HUES48 (cell line): ENCODE measurements at regions not wholly inside any gene's neighbourhood (a gene's known extent, or its start where the extent isn't known, plus 50 kb on each side); places are given as distances from the start of the nearest gene placed in this dataset.
"Not testable (repeated sequence)": the region's sequence is repeated elsewhere in the genome, so short reads cannot be mapped to it uniquely, and the experiment has no call there.

ENCODE experiments used
- H3K27ac ChIP-seq: one replicate; pipeline ENCODE4 v1.7.0; 2013; ENCODE audit warnings: low read depth, low read length, inconsistent platforms
- H3K27me3 ChIP-seq: 2 replicates; pipeline ENCODE4 v1.6.1; 2013; ENCODE audit warnings: mild to moderate bottlenecking, low read length; ENCODE audit not compliant: control insufficient read depth, insufficient read depth
- H3K36me3 ChIP-seq: 2 replicates; pipeline ENCODE4 v1.6.1; 2013; ENCODE audit warnings: low read length; ENCODE audit not compliant: control insufficient read depth, insufficient read depth
- H3K4me1 ChIP-seq: 2 replicates; pipeline ENCODE4 v1.6.1; 2013; ENCODE audit warnings: mild to moderate bottlenecking, low read length; ENCODE audit not compliant: control insufficient read depth, insufficient read depth
- H3K4me3 ChIP-seq: 2 replicates; pipeline ENCODE4 v1.5.1; 2013; ENCODE audit warnings: mild to moderate bottlenecking, low read depth, low read length
- H3K9ac ChIP-seq: 2 replicates; pipeline ENCODE4 v1.6.1; 2013; ENCODE audit warnings: mild to moderate bottlenecking, low read depth, low read length, moderate library complexity
- H3K9me3 ChIP-seq: 2 replicates; pipeline ENCODE4 v1.6.1; 2013; ENCODE audit warnings: low read length; ENCODE audit not compliant: control insufficient read depth, insufficient read depth

DNA sequence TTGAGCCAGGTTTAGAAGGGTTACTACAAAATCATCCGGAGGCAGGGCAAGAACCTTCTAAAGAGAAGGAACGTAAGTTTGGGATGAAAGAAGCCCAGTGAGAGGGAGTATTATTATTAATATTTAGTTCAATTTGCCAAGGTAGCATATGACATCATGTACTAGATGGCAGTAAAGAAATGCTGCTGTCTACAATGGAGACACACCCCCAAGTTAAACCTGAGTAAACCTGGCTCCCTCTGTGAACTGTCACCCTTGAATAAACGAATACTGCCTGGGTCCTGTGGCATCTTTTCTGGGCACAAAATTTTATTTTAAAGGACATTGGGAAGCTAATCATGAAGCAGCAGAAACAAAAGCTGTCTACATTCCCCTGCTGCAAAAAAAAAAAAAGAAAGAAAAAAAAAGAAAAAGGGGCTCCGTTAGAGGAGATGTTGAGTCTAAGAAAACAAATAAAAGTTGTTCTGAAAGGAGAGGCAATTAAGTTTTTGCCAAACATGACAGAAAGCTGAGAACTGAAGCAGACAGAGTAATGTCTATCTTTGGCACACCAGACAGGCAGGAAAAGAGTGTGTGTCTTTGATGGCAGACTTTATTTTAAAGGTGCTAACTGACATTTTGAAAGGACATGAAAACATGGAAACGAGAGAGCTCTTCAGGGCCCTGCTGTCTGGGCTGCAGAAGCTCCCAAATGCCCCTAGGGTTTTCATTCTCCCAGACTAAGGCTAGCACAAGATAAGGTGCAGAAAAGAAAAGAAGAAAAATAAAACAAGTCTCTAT lies 557.7 kb upstream of the CHAC2 start:
- no peaks in the 10 kb centered on the region for H3K27me3 ChIP-seq
- no peak overlapping the region for H3K4me3 ChIP-seq
- no peak overlapping the region for H3K9ac ChIP-seq
- H3K4me1 ChIP-seq, result no peaks in the 10 kb centered on the region
- H3K27ac ChIP-seq, result no peak overlapping the region
- no peaks in the 10 kb centered on the region for H3K36me3 ChIP-seq
- H3K9me3 ChIP-seq, result 0 out of 2 replicates have a peak, but pooled peaks cover 3% of the 10 kb centered on the region

DNA sequence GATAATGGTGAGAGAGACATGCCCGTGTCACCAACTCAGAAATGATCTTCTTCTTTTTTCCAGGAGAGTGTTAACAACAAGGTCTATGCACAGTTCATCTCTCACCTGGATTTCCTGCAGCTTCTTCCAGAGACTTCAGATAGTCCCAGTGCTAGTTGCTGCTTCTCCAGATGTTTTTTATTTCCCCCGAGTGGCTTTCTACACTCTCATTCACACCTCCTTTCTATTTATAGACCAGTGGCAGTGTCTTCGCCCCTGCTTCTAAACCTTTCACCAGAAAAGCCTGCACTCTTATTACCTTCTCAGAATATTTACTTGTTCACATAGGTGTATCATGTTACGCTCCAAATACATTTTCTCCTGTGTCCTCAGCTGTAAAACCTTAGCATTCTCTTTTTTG lies 558.8 kb upstream of the CHAC2 start:
- no peaks in the 10 kb centered on the region for H3K36me3 ChIP-seq
- no peak overlapping the region for H3K4me3 ChIP-seq
- H3K27me3 ChIP-seq, result no peaks in the 10 kb centered on the region
- H3K9me3 ChIP-seq, result 0 out of 2 replicates have a peak, but pooled peaks cover 3% of the 10 kb centered on the region
- no peak overlapping the region for H3K9ac ChIP-seq
- H3K4me1 ChIP-seq, result no peaks in the 10 kb centered on the region
- H3K27ac ChIP-seq, result no peak overlapping the region

DNA sequence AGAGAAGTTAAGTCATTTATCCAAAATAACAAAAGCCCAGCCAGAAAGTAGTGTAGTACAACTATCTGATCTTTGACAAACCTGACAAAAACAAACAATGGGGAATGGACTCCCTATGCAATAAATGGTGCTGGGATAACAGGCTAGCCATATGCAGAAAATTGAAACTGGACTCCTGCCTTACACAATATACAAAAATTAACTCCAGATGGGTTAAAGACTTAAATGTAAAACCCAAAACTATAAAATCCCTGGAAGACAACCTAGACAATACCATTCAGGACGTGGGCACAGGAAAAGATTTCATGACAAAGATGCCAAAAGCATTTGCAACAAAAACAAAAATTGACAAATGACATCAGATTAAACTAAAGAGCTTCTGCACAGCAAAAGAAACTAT lies 561.4 kb upstream of the CHAC2 start:
- not testable (repeated sequence) for H3K27ac ChIP-seq, H3K9me3 ChIP-seq, H3K27me3 ChIP-seq, H3K4me1 ChIP-seq, H3K36me3 ChIP-seq, H3K9ac ChIP-seq, H3K4me3 ChIP-seq

DNA sequence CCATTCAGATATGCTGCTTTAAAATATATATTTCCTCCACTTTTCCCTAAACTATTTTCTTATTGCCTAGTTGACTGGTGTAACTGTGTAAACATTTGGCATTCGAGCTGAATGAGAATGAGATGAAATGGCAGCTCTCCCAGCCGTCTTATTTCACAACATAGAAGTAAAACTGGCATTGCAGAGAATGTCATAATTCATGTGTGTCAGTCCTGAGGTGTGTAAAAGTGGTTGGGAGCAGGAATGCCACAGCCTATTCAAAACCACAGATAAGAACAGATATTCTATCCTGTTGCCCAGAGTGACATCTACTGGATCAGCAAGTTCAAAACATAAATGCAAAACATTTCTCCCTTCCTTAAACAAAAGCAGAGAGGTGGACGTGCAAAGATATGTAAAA lies 565.5 kb upstream of the CHAC2 start:
- no peaks in the 10 kb centered on the region for H3K9me3 ChIP-seq
- no peak overlapping the region for H3K9ac ChIP-seq
- no peaks in the 10 kb centered on the region for H3K27me3 ChIP-seq
- H3K4me1 ChIP-seq, result no peaks in the 10 kb centered on the region
- H3K4me3 ChIP-seq, result no peak overlapping the region
- H3K36me3 ChIP-seq, result no peaks in the 10 kb centered on the region
- H3K27ac ChIP-seq, result no peak overlapping the region

DNA sequence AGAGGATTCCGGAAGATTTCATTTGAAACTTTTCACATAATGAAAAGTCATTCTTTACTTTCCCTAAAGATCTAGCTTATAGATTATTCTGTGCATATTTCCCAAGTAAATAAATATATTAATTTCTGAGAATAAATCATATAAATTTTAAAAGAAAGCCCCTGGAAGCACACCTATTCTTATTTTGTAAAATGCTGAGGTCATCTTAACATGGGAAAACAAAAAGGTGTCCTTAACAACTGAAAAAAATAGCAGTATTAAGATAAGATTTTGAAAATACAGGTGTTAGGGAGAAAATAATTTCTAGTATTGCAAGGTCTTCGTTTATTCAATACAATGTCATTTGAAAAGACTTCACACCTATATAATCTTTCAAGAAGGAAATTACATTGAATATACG lies 567.5 kb upstream of the CHAC2 start:
- Histone ChIP-seq H3K27me3 (no peaks in the 10 kb centered on the region), H3K9ac (no peak overlapping the region), H3K4me3 (no peak overlapping the region), H3K4me1 (no peaks in the 10 kb centered on the region), H3K36me3 (no peaks in the 10 kb centered on the region), H3K9me3 (no peaks in the 10 kb centered on the region), H3K27ac (no peak overlapping the region)

DNA sequence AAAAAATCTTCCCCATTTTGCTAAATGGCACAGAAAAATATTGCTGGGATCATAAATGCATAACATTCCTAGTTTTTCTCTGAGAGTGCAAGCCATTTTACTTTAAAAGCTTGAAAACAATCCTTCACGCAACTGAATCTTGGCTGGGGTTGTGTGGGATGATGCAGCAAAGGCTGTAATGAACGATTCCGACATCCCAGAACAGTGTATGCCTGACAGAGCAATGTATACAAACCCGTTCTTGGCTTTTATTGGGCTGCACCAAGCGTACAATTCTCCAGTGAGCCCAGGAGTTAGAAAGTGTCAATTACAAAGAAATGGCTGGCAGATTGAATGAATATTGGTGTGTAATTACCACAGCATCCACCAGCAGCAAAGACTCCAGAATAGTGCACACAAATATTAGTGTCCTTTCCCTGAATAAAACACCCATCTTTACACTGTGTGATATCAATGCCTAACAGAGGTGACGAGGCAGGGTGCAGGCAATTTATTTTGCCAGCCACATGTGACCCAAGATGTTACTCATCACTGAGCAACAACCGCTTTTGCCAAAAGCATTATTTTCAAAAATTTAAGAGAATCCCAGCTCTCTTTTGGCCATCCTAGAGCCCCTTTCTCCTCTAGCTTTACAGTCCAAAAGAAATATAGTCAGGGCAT lies 578.6 kb upstream of the CHAC2 start:
- H3K9ac ChIP-seq, result no peak overlapping the region
- no peaks in the 10 kb centered on the region for H3K4me1 ChIP-seq
- no peaks in the 10 kb centered on the region for H3K36me3 ChIP-seq
- H3K9me3 ChIP-seq, result no peaks in the 10 kb centered on the region
- no peak overlapping the region for H3K27ac ChIP-seq
- H3K27me3 ChIP-seq, result no peaks in the 10 kb centered on the region
- no peak overlapping the region for H3K4me3 ChIP-seq

DNA sequence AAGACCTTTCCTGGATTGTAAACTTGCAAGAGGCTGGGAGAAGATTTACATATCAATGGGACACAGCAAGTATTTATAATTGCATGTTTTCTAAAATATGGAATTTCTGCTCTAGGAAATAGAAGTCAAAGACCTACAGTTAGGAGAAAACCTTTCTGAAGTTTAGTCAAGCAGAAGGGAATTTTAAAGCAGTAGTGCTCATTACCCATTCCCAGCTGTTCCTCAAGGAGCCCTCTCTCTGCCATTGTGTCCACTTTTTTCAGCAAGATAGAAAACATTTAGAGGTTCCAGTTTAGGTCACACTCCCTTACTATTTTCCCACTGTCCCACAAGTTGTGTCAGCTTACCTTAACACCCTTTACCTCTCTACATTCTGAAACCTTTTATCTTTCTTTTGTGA lies 584.0 kb upstream of the CHAC2 start:
- no peak overlapping the region for H3K9ac ChIP-seq
- peaks cover 13% of the 10 kb centered on the region for H3K4me1 ChIP-seq
- H3K36me3 ChIP-seq, result no peaks in the 10 kb centered on the region
- H3K27ac ChIP-seq, result no peak overlapping the region
- no peak overlapping the region for H3K4me3 ChIP-seq
- H3K9me3 ChIP-seq, result no peaks in the 10 kb centered on the region
- no peaks in the 10 kb centered on the region for H3K27me3 ChIP-seq

DNA sequence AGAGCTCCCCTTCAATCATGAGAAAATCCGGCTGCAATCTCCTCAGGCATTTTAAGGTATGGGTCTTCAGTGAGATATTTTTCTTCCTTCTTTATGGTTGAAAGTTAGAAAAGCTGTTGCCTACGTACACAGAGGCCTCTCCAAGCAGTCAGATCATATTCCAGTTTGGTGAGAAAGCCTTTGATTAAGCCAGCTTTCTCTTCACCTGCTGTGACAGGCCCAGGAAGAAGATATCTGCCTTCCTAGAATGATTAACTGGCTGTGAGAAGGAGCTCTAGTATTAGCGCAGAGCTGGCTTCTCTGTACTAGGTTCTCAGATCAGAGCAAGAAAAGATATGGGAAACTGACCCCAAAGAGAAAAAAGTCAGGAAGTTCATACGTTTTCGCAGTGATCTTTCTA lies 585.0 kb upstream of the CHAC2 start:
- Histone ChIP-seq H3K4me3 (no peak overlapping the region), H3K9ac (no peak overlapping the region)

DNA sequence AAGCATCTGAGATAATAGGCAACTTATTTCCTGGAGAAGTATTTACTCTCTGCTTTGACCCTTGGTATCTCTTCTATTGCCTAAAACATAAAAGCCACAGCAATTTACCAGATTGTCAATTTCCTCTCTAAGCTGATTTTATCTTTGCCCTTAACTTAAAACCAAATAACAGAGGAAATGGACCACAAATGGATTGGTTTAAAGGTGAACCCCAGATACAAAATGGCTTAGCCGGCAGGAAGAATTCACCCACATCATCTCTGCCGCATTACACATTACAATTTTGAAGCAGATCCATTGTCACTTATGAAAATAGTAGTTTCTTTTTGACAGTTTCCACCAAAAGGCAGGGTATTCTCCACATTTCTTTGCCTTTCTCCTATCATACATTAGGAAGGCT lies 585.8 kb upstream of the CHAC2 start:
- peaks cover 13% of the 10 kb centered on the region for H3K4me1 ChIP-seq
- H3K36me3 ChIP-seq, result no peaks in the 10 kb centered on the region
- H3K4me3 ChIP-seq, result no peak overlapping the region
- no peaks in the 10 kb centered on the region for H3K27me3 ChIP-seq
- no peaks in the 10 kb centered on the region for H3K9me3 ChIP-seq
- no peak overlapping the region for H3K27ac ChIP-seq
- H3K9ac ChIP-seq, result no peak overlapping the region

More for the DNA sequence above, 585.0 kb upstream of the CHAC2 start:
- Histone ChIP-seq H3K27ac (no peak overlapping the region), H3K27me3 (no peaks in the 10 kb centered on the region), H3K36me3 (no peaks in the 10 kb centered on the region), H3K9me3 (no peaks in the 10 kb centered on the region), H3K4me1 (peaks cover 13% of the 10 kb centered on the region)

DNA sequence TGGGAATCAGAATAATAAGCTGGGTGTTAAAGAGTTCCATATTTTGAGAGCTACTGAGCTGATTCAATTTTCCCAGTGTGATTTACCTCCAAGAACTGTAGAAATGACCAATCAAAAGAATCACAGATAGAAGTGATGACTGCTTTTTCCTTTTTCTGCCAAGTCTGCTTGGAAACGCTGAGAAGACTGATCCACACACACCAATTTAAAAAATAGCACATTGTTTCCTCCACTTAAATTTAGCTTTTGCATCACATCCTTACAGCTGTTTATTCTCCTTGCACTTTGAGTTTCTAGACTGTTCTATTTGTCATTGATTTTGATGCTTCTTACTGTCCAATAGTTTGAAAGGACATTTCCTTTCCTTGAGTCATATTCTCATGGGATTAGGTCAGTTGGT lies 590.3 kb upstream of the CHAC2 start:
- Histone ChIP-seq H3K9me3 (no peaks in the 10 kb centered on the region), H3K27ac (no peak overlapping the region), H3K4me3 (no peak overlapping the region), H3K36me3 (no peaks in the 10 kb centered on the region), H3K4me1 (no peaks in the 10 kb centered on the region), H3K27me3 (no peaks in the 10 kb centered on the region), H3K9ac (no peak overlapping the region)

DNA sequence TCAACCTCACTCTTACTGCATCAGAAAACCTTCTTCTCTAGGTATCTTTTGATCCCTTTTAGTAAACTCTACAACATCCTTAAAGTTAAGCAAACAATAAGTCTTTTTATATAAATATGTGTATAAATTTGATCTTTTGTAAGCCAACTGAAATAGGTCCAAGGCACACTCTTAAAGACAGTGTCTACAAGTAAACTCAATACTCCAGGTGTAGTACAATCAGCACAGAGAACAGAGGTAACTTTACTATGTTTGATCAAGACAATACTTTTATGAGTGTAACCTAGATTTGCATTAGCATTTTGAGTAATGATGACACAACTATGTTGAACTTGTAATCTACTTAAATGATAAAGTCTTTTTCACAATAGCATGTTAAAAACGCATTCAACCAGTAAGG lies 593.1 kb upstream of the CHAC2 start:
- Histone ChIP-seq H3K9ac (no peak overlapping the region), H3K9me3 (no peaks in the 10 kb centered on the region), H3K27me3 (no peaks in the 10 kb centered on the region)

More for the DNA sequence above, 593.1 kb upstream of the CHAC2 start:
- Histone ChIP-seq H3K4me3 (no peak overlapping the region), H3K27ac (no peak overlapping the region), H3K36me3 (no peaks in the 10 kb centered on the region), H3K4me1 (no peaks in the 10 kb centered on the region)
